Adipose tissue (tissue), 3 donors: ENCODE measurements at regions not wholly inside any gene's neighbourhood (a gene's known extent, or its start where the extent isn't known, plus 50 kb on each side); places are given as distances from the start of the nearest gene placed in this dataset.

ENCODE experiments used
- H3K27ac ChIP-seq: one replicate; pipeline ENCODE4 v1.5.1; 2013; ENCODE audit warnings: low read depth, low read length
- whole genome bisulfite sequencing, 3 donors: extraction: QIAGEN DNeasy Blood & Tissue Kit; methylation state at CpG; one replicate each; pipeline ENCODE4 v1.1.7; 2013; 5-methylcytosine and 5-hydroxymethylcytosine counted together
- donor health status: healthy with polysubstance abuse.
- donor health status: Bipolar disorder and iron deficiency.
- donor health status: healthy.

DNA sequence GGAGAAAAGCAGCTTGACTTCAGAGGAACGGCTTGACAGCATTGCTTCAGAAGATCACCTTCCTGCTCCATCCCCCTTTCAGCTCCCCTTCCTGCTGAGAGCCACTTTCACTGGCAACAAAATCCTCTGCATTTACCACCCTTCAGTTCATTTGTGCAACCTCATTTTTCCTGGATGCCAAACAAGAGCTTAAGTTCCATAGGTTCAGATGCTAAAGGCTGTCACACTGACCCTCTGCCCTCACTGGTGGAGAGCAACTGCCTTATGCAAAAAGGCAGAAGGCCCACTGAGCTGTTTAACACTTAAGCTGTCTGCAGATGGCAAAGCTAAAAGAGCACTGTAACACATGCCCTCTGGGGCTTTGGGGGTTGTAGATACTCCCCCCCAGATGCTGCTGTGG lies 131.2 kb upstream of the SPACA1 start:
- no peak overlapping the region for H3K27ac ChIP-seq
- WGBS, 3 donors: 83 to 89% (median 83%) methylated on average over 1 of the region's 1 CpG

GRCh38 chr6:87914637-87915395 lies 132.8 kb upstream of the SPACA1 start:
- 83 to 95% (median 94%) methylated on average over 4 of the region's 4 CpGs for WGBS, 3 donors

DNA sequence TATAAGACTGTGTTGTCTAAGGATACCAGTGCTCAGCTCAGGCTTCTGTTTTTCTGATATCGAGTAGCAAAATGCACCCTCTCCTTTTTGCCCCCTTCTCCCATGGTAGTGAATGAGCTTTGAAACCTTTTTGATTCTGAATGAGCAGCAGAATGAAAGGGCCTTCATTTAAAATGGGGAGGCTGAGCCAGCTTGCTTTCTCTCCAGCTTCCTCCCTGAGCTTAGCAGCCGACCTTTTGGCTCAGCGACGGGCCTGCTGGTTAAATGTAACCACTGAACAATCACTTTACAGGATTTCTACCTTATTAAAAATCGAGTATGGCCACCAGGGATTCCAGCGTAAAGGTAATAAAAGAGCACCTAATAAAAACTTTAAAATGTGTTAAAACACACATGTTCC lies 133.7 kb upstream of the SPACA1 start:
- no peak overlapping the region for H3K27ac ChIP-seq
- WGBS, 3 donors: 50 to 77% (median 63%) methylated on average over 6 of the region's 6 CpGs

More at GRCh38 chr6:87914637-87915395, 132.8 kb upstream of the SPACA1 start:
- no peak overlapping the region for H3K27ac ChIP-seq

DNA sequence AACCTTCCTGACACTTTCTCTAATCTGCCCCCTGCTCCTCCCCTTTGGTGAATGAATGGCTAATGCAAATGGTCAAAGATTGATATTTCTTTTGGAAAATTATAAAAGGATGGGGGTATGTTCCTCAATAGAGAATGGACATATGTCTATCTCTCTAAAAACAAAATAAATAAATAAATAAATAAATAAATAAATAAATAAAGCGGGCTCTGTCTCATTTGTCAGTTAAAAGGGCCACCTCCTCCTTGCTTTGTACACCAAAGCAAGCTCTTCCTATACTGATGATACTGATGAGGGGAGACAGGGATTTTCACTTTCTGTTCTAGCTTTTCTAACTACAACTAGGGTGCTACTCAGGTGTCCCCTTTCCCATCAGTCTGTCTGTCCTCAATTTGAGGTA lies 135.5 kb upstream of the SPACA1 start:
- 74 to 97% (median 97%) methylated on average over 1 of the region's 1 CpG for WGBS, 3 donors
- H3K27ac ChIP-seq: no peak overlapping the region

DNA sequence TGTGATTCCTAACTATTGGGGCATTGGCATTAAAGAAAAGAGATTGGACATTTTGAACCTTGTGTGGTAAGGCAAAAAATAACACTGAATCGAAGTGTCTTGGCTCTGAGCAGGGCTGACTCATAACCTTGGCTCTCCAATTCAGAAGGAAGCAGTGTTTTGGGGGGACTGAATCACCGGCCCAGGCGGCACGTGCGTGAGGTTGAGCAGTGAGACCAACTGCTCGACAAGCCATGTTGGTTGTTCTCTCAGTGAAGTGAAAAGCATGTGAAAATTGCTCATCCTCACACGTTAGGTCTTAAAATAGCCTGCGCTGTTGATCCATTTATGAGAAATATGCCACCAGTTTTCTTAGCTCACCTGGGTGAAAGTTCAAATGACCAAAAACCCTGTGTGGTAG lies 137.8 kb upstream of the SPACA1 start:
- WGBS, 3 donors: 78 to 87% (median 81%) methylated on average over 8 of the region's 8 CpGs
- H3K27ac ChIP-seq: no peak overlapping the region

DNA sequence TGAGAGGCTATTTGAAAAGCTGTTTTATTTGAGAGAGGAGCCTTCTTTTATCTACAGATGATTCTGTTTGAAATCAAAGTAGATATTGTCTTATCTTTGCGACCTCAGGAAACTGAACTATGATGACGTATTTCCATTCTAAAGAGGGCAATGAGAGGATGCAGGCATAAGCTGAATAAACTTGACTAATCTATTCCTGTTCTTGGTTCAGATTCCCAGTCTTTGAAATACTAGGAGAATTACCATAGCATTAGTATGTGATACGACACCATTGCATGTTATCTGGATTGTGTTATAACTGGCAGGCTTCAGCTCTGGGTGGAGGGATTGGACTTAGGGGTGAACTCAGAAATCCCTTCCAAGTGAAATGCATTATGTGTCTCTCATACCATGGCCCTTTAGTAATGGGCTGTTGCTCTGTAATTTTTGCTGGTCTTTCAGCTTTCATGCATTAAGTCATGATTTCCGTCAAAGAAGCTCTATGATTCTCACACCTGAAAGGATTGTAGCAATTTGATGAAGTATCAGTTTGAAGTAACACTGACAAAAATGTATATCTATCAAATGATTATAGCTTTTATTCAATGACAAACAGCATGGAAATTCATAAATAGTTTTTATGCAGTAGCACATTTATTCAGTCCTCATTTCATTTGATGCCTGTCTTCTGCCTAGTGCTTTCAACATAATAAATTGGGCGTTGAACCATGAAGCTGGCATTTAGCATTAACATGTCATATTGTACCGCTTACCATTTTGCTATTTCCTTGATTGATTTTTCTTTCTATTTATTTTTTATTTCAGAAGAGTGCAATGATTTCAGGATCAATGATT lies 138.4 kb upstream of the SPACA1 start:
- 63 to 72% (median 71%) methylated on average over 6 of the region's 6 CpGs for WGBS, 3 donors

DNA sequence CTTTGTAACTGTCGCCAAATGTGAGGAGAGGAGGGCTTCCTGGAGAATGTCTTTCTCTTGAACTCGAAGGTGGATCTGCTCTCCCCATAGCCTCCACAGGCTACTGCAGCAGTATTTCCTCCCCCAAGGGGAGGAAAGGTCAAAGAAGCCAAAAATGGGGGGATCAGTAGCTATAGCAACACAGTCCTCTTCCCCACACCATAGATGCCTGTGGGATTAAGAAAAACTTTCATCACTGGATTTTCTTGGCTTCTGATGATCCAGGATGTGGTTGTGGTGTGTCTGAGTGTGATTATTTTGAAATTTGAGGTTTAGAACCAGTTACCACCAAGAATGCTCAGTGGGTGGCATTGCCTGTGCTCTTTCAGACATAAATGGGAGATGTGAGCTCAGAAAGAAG lies 140.1 kb upstream of the SPACA1 start:
- H3K27ac ChIP-seq: no peak overlapping the region
- WGBS, 3 donors: 31 to 63% (median 45%) methylated on average over 2 of the region's 2 CpGs

More for the DNA sequence above, 138.4 kb upstream of the SPACA1 start:
- no peak overlapping the region for H3K27ac ChIP-seq

- WGBS, 3 donors: 67 to 81% (median 76%) methylated on average over 2 of the region's 2 CpGs
- no peak overlapping the region for H3K27ac ChIP-seq
These were observed 142.5 kb upstream of the SPACA1 start for GRCh38 chr6:87905101-87905641.

- no peak overlapping the region for H3K27ac ChIP-seq
These were observed 143.6 kb upstream of the SPACA1 start for GRCh38 chr6:87904011-87904410.

GRCh38 chr6:87903323-87903722 lies 144.3 kb upstream of the SPACA1 start:
- no peak overlapping the region for H3K27ac ChIP-seq
- 72 to 88% (median 86%) methylated on average over 12 of the region's 12 CpGs for WGBS, 3 donors

DNA sequence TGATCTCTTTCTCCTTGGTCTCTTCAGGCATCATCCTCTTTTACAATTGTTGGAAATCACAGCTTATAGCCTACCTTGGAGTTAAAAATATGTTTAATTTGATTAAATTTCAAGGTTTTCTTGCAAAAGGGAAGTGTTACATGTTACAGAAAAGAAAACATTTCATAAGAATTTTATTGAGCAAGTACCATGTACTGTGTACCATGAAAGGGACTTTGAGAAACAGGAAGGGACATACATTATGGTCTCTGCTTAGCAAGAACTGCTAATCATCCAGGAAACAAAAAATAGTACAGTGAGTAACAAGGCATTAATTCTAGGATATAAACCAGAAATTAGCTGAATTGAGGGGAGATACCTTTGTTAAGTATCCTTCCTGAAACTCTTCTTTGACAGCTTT lies 145.3 kb upstream of the SPACA1 start:
- no peak overlapping the region for H3K27ac ChIP-seq

- WGBS, 3 donors: 40 to 77% (median 76%) methylated on average over 1 of the region's 1 CpG
- H3K27ac ChIP-seq: no peak overlapping the region
These were observed 146.0 kb upstream of the SPACA1 start for GRCh38 chr6:87901613-87902012.

GRCh38 chr6:87900160-87900698 lies 147.4 kb upstream of the SPACA1 start:
- 73 to 85% (median 74%) methylated on average over 6 of the region's 6 CpGs for WGBS, 3 donors
- no peak overlapping the region for H3K27ac ChIP-seq

DNA sequence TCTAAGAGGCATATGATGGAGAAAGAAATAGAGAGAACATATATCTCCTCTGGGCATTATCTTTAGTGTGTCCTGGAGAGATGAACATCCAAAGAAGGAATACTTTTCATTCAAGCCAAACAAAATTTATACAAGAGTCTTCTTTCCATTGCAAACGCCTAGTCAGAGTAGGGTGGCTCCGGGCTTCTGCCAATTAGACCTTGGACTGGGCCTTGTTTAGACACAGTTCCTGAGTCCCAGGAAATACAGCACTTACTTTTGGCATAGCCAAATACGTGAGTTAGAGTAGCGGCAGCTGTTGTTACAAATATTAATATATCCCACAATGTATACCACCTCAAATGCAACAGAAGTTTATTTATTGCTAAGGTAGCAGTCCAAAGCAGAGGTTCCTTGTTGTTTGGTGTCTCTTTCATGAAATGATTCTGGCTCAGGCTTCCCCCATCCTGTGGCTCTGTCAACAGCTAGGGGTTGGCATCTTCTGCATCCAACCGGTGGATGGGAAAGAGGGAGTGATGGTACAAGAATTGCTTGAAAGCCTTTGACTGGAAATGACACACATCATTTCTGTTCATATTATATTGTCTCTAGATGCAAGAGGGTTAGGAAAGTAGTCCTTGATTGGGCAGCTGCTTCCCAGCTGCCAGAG lies 148.0 kb upstream of the SPACA1 start:
- WGBS, 3 donors: 80 to 92% (median 86%) methylated on average over 5 of the region's 5 CpGs

DNA sequence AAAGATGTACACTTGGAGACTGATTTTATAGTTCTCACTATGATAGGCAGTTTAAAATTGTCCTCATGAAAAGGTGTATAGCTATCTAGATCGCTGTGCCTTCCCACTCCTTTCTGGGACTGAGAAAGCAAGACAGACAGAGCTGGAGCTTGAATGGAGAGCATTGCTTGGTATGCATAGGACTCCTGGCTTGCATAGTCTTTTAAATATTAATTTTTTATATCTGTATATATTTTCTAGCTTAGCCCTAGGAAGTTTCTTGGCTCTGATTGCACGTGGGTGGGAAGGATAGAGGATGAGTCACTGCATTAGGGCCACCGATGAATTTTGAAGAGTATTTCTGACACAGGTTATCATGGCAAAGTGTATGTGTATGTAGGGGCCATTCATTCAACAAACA lies 150.0 kb upstream of the SPACA1 start:
- WGBS, 3 donors: 53 to 79% (median 62%) methylated on average over 3 of the region's 3 CpGs
- H3K27ac ChIP-seq: no peak overlapping the region

More for the DNA sequence above, 148.0 kb upstream of the SPACA1 start:
- H3K27ac ChIP-seq: no peak overlapping the region

DNA sequence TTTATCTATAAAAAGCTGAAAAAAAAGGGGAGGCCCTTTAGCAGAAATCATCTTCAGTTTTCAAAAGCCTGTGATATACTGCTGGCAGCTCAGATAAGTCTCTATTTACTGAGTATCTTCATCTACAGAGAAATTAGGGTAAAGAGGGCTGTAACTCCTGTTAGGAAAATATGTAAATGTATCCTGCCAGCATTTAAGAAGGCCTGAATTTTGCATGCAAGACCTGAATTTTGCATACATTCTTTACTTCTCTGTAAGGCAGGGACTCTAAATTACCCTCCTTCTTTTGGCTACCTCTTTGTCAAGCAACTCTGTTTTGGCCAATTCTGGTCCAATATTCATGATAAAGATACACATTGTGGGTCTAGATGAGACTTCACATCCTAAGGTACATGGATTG lies 150.6 kb upstream of the SPACA1 start:
- H3K27ac ChIP-seq: no peak overlapping the region

- WGBS, 3 donors: 86 to 97% (median 96%) methylated on average over 2 of the region's 2 CpGs
- H3K27ac ChIP-seq: no peak overlapping the region
These were observed 160.4 kb upstream of the SPACA1 start for GRCh38 chr6:87887266-87887665.

DNA sequence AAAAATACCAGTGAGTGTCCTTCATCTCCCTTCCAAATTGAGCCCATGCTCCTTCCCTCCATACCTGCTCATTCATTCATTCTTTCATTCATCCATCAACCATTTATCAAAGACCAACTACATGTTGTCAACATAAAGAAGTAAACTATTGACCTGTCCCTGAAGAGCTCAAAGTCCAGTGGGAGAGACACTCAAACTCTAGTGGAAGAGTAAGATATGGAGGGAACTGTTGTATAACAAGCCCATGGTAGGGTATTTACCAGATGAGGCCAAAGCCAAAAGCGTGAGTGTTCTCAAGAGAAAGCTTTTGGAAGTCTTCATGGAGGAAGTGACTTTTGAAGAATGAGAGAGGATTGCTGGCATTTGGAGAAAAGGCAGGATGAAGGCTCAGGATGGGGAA lies 163.4 kb upstream of the SPACA1 start:
- 76 to 94% (median 83%) methylated on average over 1 of the region's 1 CpG for WGBS, 3 donors
- H3K27ac ChIP-seq: no peak overlapping the region

GRCh38 chr6:87881342-87881895 lies 166.2 kb upstream of the SPACA1 start:
- H3K27ac ChIP-seq: no peak overlapping the region
- 61 to 72% (median 71%) methylated on average over 4 of the region's 4 CpGs for WGBS, 3 donors
